CD4-positive, alpha-beta T cell (primary cell): ENCODE measurements at regions not wholly inside any gene's neighbourhood (a gene's known extent, or its start where the extent isn't known, plus 50 kb on each side); places are given as distances from the start of the nearest gene placed in this dataset.

Source experiments
- ATAC-seq: fragments of 200-7000 bp; cut with Tn5 transposase; one replicate; pipeline ENCODE4 v1.10.0; 2022; ENCODE audit warnings: mild to moderate bottlenecking; ENCODE audit not compliant: poor library complexity
- CTCF ChIA-PET: fragments of 350-600 bp; sonication (Branson Sonifier 250); formaldehyde crosslinking; loops from one replicate; lab custom pipeline; 2021; ENCODE audit warnings: antibody characterized with exemption, inconsistent platforms; lab: Charles Lee
- POLR2A ChIA-PET: fragments of 350-600 bp; sonication (Branson Sonifier 250); formaldehyde crosslinking; loops from one replicate; lab custom pipeline; 2021; ENCODE audit warnings: antibody characterized with exemption, inconsistent platforms; lab: Charles Lee
- DNase-seq, 14 experiments: peaks; one replicate each; pipeline ENCODE4 v3.0.0-alpha.2; 2013 to 2020; ENCODE audit warnings: mixed read lengths in 2 of 14
- H3K27ac ChIP-seq, 2 donors: one replicate each; pipeline versions ENCODE4 v1.5.1 to v1.7.0; 2013; ENCODE audit warnings: low read length in 2 of 2, low read depth in 1 of 2, mild to moderate bottlenecking in 1 of 2
- H3K27me3 ChIP-seq, 2 experiments: 1 replicate in 1 of 2; 2 replicates in 1 of 2; pipeline versions ENCODE4 v1.6.1 to v1.7.0; 2013; ENCODE audit warnings: low read length in 2 of 2, control low read depth in 1 of 2, mild to moderate bottlenecking in 1 of 2, moderate library complexity in 1 of 2; ENCODE audit not compliant: insufficient read depth in 2 of 2, control insufficient read depth in 1 of 2
- H3K36me3 ChIP-seq: one replicate; pipeline ENCODE4 v1.6.1; 2013; ENCODE audit warnings: low read length, control low read depth; ENCODE audit not compliant: insufficient read depth
- H3K4me1 ChIP-seq: one replicate; pipeline ENCODE4 v1.6.1; 2013; ENCODE audit warnings: low read length, control low read depth; ENCODE audit not compliant: insufficient read depth
- H3K4me3 ChIP-seq: one replicate; pipeline ENCODE4 v1.5.1; 2013; ENCODE audit warnings: mild to moderate bottlenecking, low read length, moderate library complexity
- H3K9me3 ChIP-seq, 2 experiments: 1 replicate in 1 of 2; 2 replicates in 1 of 2; pipeline versions ENCODE4 v1.6.1 to v1.7.0; 2013; ENCODE audit warnings: low read length in 2 of 2, mild to moderate bottlenecking in 2 of 2, control low read depth in 1 of 2, moderate library complexity in 1 of 2; ENCODE audit not compliant: control insufficient read depth in 1 of 2, insufficient read depth in 1 of 2
- H3K27ac Mint-ChIP-seq: one replicate; pipeline ENCODE4 v1.8.0; 2020; ENCODE audit warnings: mixed read lengths
- H3K27me3 Mint-ChIP-seq: one replicate; pipeline ENCODE4 v1.8.0; 2021; ENCODE audit warnings: mixed read lengths
- H3K36me3 Mint-ChIP-seq: one replicate; pipeline ENCODE4 v1.8.0; 2021; ENCODE audit warnings: low read depth, mixed read lengths
- H3K4me1 Mint-ChIP-seq: one replicate; pipeline ENCODE4 v1.8.0; 2021; ENCODE audit warnings: low read depth, mixed read lengths
- H3K4me3 Mint-ChIP-seq: one replicate; pipeline ENCODE4 v1.8.0; 2020; ENCODE audit warnings: mild to moderate bottlenecking, mixed read lengths
- H3K9me3 Mint-ChIP-seq: one replicate; pipeline ENCODE4 v1.8.0; 2020; ENCODE audit warnings: mixed read lengths
- CTCF ChIP-seq: fragments of 200-600 bp; IDR thresholded peaks from one replicate; pipeline ENCODE4 v1.8.0; 2022; ENCODE audit warnings: antibody characterized with exemption, mild to moderate bottlenecking
- intact Hi-C, 2 experiments: fragments of 100-400 bp; cut with DNase I in 1 of 2; cut with micrococcal nuclease in 1 of 2; formaldehyde crosslinking; loops; one replicate each; pipeline versions ENCODE4 v1.15.1 to v1.9.0; 2023 to 2025; cut with DNase I, micrococcal nuclease

DNA sequence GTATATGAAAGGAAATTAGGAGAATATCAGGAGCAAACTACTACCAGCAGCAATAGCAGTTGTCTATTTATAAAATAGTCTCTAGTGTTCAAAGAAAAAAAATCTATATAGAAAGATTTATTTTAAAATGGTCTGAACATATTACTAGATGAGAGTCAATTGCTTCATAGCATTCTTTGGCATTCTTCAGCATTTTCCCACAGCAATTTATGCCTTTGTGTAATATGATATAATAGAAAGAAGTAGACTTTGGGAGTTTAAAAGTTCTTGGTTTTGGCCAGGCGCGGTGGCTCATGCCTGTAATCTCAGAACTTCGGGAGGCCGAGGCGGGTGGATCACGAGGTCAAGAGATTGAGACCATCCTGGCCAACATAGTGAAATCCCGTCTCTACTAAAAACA is 157.0 kb upstream of the PLN start:
- POLR2A ChIA-PET: no interaction called here
- H3K27ac ChIP-seq: no peak overlapping the region
- Mint-ChIP-seq H3K4me3 (no peak overlapping the region), H3K36me3 (peaks cover 6% of the 10 kb centered on the region), H3K27ac (no peak overlapping the region), H3K27me3 (no peaks in the 10 kb centered on the region), H3K9me3 (peaks cover 4% of the 10 kb centered on the region), H3K4me1 (no peaks in the 10 kb centered on the region)
- no peak overlapping the region for H3K4me3 ChIP-seq
- ATAC-seq (no peak), DNase-seq (no peak)
- H3K4me1 ChIP-seq: no peaks in the 10 kb centered on the region
- intact Hi-C loops: no loop called here
- no peaks in the 10 kb centered on the region for H3K9me3 ChIP-seq
- H3K27me3 ChIP-seq: no peaks in the 10 kb centered on the region
- TF ChIP-seq CTCF: no peak
- H3K36me3 ChIP-seq: no peaks in the 10 kb centered on the region
- CTCF ChIA-PET: no interaction called here

DNA sequence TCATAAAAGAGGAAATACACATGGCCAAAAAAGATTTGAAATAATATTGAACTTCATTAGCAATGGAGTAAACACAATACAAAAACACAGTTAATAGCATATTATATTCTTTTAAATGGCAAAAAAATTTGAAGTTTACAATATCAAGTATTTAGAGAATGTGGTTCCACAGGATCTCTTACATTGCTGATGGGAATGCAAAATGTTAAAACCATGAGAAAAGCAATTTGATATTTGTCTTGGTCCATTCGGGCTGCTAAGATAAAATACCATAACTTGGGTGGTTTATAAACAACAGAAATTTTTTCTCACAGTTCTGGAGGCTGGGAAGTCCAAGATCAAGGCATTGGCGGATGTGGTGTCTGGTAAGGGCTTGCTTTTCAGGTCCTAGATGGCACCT is 154.0 kb upstream of the PLN start:
- no peaks in the 10 kb centered on the region for H3K27me3 Mint-ChIP-seq
- H3K27ac Mint-ChIP-seq: no peak overlapping the region
- H3K9me3 Mint-ChIP-seq: peaks cover 4% of the 10 kb centered on the region
- ChIA-PET POLR2A (no interaction called here), CTCF (no interaction called here)
- intact Hi-C loops: no loop called here
- Histone ChIP-seq H3K27ac (no peak overlapping the region), H3K27me3 (no peaks in the 10 kb centered on the region), H3K36me3 (no peaks in the 10 kb centered on the region), H3K9me3 (no peaks in the 10 kb centered on the region), H3K4me1 (no peaks in the 10 kb centered on the region), H3K4me3 (no peak overlapping the region)
- H3K36me3 Mint-ChIP-seq: peaks cover 6% of the 10 kb centered on the region
- ATAC-seq: no peak
- no peak for DNase-seq
- no peak for TF ChIP-seq CTCF
- H3K4me3 Mint-ChIP-seq: no peak overlapping the region
- H3K4me1 Mint-ChIP-seq: no peaks in the 10 kb centered on the region

DNA sequence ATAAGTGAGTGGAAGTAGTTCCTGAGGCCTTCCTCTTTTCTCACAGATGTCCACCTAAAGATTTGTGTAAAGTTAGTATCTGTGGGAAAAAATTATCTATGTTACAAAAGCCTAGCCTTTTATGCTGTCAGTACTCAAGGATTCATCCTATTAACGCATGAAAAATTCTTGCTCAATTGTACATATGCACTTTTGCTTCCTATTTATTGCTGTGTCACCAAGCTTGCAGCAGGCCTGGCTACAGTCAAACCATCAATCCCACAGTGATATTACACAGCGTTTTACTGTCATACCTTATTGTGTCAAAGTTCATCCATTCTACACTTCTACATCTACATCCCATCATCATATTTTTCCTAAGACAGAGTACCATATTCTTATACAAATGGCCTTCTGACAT is 151.1 kb upstream of the PLN start:
- Histone ChIP-seq H3K9me3 (no peaks in the 10 kb centered on the region), H3K4me1 (no peaks in the 10 kb centered on the region), H3K27me3 (no peaks in the 10 kb centered on the region), H3K36me3 (no peaks in the 10 kb centered on the region), H3K27ac (no peak overlapping the region), H3K4me3 (no peak overlapping the region)
- no peak overlapping the region for H3K4me3 Mint-ChIP-seq
- no peak for DNase-seq
- H3K4me1 Mint-ChIP-seq: no peaks in the 10 kb centered on the region
- H3K36me3 Mint-ChIP-seq: peaks cover 6% of the 10 kb centered on the region
- H3K27ac Mint-ChIP-seq: no peak overlapping the region
- no peak for ATAC-seq
- ChIA-PET CTCF (no interaction called here), POLR2A (no interaction called here)
- no peak for TF ChIP-seq CTCF
- H3K9me3 Mint-ChIP-seq: peaks cover 4% of the 10 kb centered on the region
- no peaks in the 10 kb centered on the region for H3K27me3 Mint-ChIP-seq
- intact Hi-C loops: no loop called here
